GM10266 (cell line): ENCODE measurements at regions not wholly inside any gene's neighbourhood (a gene's known extent, or its start where the extent isn't known, plus 50 kb on each side); places are given as distances from the start of the nearest gene placed in this dataset.

ENCODE experiments used
- DNase-seq: peaks from one replicate; pipeline ENCODE4 v3.0.0; 2012; ENCODE audit errors: extremely low spot score
- CTCF ChIP-seq: IDR thresholded peaks from 2 replicates; pipeline ENCODE4 v1.5.1; 2012; ENCODE audit warnings: mild to moderate bottlenecking, low read depth; ENCODE audit not compliant: control insufficient read depth, insufficient read depth; ENCODE audit errors: missing control alignments

- no peak for TF ChIP-seq CTCF
- no peak for DNase-seq
Measured at GRCh38 chr6:18920701-18921100, 533.6 kb downstream of the RNF144B start.

- DNase-seq: no peak
- TF ChIP-seq CTCF: no peak
Measured at GRCh38 chr6:18931086-18931485, 543.9 kb downstream of the RNF144B start.

- DNase-seq: no peak
Measured at GRCh38 chr6:18958146-18958545, 571.0 kb downstream of the RNF144B start.

GRCh38 chr6:18961566-18961965 lies 574.4 kb downstream of the RNF144B start:
- no peak for DNase-seq
- TF ChIP-seq CTCF: no peak

More at GRCh38 chr6:18958146-18958545, 571.0 kb downstream of the RNF144B start:
- no peak for TF ChIP-seq CTCF

- no peak for DNase-seq
- no peak for TF ChIP-seq CTCF
Measured at GRCh38 chr6:18962361-18962905, 575.3 kb downstream of the RNF144B start.

- DNase-seq: no peak
- no peak for TF ChIP-seq CTCF
Measured at GRCh38 chr6:18963439-18963838, 576.3 kb downstream of the RNF144B start.

GRCh38 chr6:18973251-18973650 lies 586.1 kb downstream of the RNF144B start:
- TF ChIP-seq CTCF: no peak
- DNase-seq: no peak
